Stimulated activated CD8-positive, alpha-beta memory T cell treated with anti-CD3 and anti-CD28 coated beads, Interleukin-4, amount 100 ng/mL, for 1 hour (primary cell): ENCODE measurements at regions not wholly inside any gene's neighbourhood (a gene's known extent, or its start where the extent isn't known, plus 50 kb on each side); places are given as distances from the start of the nearest gene placed in this dataset.

Source experiments
- DNase-seq, 2 donors: peaks; one replicate each; pipeline ENCODE4 v3.0.0-alpha.2; 2020; ENCODE audit warnings: low read depth in 2 of 2, low spot score in 1 of 2

GRCh38 chr13:91123456-91124127, 223.9 kb upstream of the MIR17HG start:
- DNase-seq = no peak

- no peak for DNase-seq
Measured at GRCh38 chr13:91126806-91127205, 220.7 kb upstream of the MIR17HG start.

- no peak for DNase-seq
Measured at GRCh38 chr13:91127995-91128394, 219.5 kb upstream of the MIR17HG start.

GRCh38 chr13:91132381-91132780, 215.1 kb upstream of the MIR17HG start:
- no peak for DNase-seq

GRCh38 chr13:91132786-91133185, 214.7 kb upstream of the MIR17HG start:
- DNase-seq = no peak

- no peak for DNase-seq
Measured at GRCh38 chr13:91133941-91134802, 213.3 kb upstream of the MIR17HG start.

- DNase-seq = no peak
Measured at GRCh38 chr13:91134803-91135184, 212.7 kb upstream of the MIR17HG start.

GRCh38 chr13:91135376-91135775, 212.1 kb upstream of the MIR17HG start:
- DNase-seq = no peak

- no peak for DNase-seq
Measured at GRCh38 chr13:91135968-91136367, 211.5 kb upstream of the MIR17HG start.

- DNase-seq = no peak
Measured at GRCh38 chr13:91136806-91137205, 210.7 kb upstream of the MIR17HG start.

- no peak for DNase-seq
Measured at GRCh38 chr13:91139232-91139631, 208.3 kb upstream of the MIR17HG start.

GRCh38 chr13:91141543-91142061, 205.9 kb upstream of the MIR17HG start:
- no peak for DNase-seq

- no peak for DNase-seq
Measured at GRCh38 chr13:91142572-91142971, 204.9 kb upstream of the MIR17HG start.

- no peak for DNase-seq
Measured at GRCh38 chr13:91144054-91144453, 203.4 kb upstream of the MIR17HG start.

GRCh38 chr13:91144486-91144885, 203.0 kb upstream of the MIR17HG start:
- no peak for DNase-seq

- DNase-seq = no peak
Measured at GRCh38 chr13:91145571-91146205, 201.8 kb upstream of the MIR17HG start.

GRCh38 chr13:91146601-91147000, 200.9 kb upstream of the MIR17HG start:
- no peak for DNase-seq

GRCh38 chr13:91148098-91148497, 199.4 kb upstream of the MIR17HG start:
- DNase-seq = no peak

GRCh38 chr13:91151921-91152320, 195.6 kb upstream of the MIR17HG start:
- DNase-seq = no peak

GRCh38 chr13:91153372-91153771, 194.1 kb upstream of the MIR17HG start:
- DNase-seq = no peak

- no peak for DNase-seq
Measured at GRCh38 chr13:91154558-91155353, 192.7 kb upstream of the MIR17HG start.
